Mammary epithelial cell (primary cell): ENCODE measurements at regions not wholly inside any gene's neighbourhood (a gene's known extent, or its start where the extent isn't known, plus 50 kb on each side); places are given as distances from the start of the nearest gene placed in this dataset.

Experiments used
- EZH2 ChIP-seq: IDR thresholded peaks from 2 replicates; pipeline ENCODE4 v1.6.1; 2012; ENCODE audit warnings: low read length, inconsistent platforms, borderline replicate concordance
- TF ChIP-seq, protein P1 (sequence below), 2 donors: IDR thresholded peaks in 1 of 2; conservative IDR thresholded peaks in 1 of 2; 2 replicates each; pipeline ENCODE4 v1.5.1; 2011 to 2012; ENCODE audit warnings: inconsistent platforms in 2 of 2, low read length in 2 of 2, mild to moderate bottlenecking in 2 of 2, control low read depth in 1 of 2, low read depth in 1 of 2; ENCODE audit not compliant: insufficient read depth in 1 of 2; ENCODE audit errors: extremely low read depth in 1 of 2

DNA sequence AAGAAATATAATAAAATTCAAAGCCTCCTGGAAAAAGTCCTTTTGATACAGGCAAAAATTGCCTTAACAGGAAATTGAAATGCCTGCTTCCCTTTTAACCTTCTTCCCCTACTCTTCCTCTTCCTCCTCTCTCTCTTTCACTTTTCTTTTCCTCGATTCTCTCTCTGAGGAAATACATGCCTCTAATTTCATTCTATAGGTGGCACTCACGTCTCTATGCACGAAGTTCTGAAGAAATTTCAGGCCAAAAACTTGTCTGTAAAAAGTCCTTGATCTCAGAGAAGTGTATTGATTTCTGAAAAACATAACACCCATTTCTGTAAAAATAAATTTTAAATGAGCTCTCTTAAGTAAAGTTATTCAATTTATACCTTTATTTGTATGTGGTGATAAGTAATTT lies 371.7 kb upstream of the IRX4 start:
- TF ChIP-seq, protein P1, sequence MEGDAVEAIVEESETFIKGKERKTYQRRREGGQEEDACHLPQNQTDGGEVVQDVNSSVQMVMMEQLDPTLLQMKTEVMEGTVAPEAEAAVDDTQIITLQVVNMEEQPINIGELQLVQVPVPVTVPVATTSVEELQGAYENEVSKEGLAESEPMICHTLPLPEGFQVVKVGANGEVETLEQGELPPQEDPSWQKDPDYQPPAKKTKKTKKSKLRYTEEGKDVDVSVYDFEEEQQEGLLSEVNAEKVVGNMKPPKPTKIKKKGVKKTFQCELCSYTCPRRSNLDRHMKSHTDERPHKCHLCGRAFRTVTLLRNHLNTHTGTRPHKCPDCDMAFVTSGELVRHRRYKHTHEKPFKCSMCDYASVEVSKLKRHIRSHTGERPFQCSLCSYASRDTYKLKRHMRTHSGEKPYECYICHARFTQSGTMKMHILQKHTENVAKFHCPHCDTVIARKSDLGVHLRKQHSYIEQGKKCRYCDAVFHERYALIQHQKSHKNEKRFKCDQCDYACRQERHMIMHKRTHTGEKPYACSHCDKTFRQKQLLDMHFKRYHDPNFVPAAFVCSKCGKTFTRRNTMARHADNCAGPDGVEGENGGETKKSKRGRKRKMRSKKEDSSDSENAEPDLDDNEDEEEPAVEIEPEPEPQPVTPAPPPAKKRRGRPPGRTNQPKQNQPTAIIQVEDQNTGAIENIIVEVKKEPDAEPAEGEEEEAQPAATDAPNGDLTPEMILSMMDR (conservative IDR thresholded peaks at IDR 0.05 in 1 of 2, IDR thresholded peaks at IDR 0.05 in 1 of 2; ENCODE audit: extremely low read depth in 1 of 2, insufficient read depth in 1 of 2, low read depth in 1 of 2, low read length in 2 of 2), result no peak
- no peak for TF ChIP-seq EZH2
